Neural cell (in vitro differentiated cells): ENCODE measurements at regions not wholly inside any gene's neighbourhood (a gene's known extent, or its start where the extent isn't known, plus 50 kb on each side); places are given as distances from the start of the nearest gene placed in this dataset.

ENCODE experiments used
- H2AFZ ChIP-seq: fragments of 200-600, 300-800 bp; sonication (generic), shearing (Covaris generic); 2 replicates; pipeline ENCODE4 v1.6.0; 2014; ENCODE audit warnings: low read depth, mild to moderate bottlenecking, antibody characterized with exemption, low read length, moderate library complexity
- H3F3A ChIP-seq: fragments of 200-600 bp; shearing (Covaris generic); 2 replicates; pipeline ENCODE4 v1.6.1; 2016; ENCODE audit warnings: mild to moderate bottlenecking, moderate library complexity, mixed read lengths, antibody characterized with exemption, low read length; ENCODE audit not compliant: insufficient read depth, poor library complexity, severe bottlenecking
- H3K27ac ChIP-seq: fragments of 200-600, 300-800 bp; sonication (generic), shearing (Covaris generic); 2 replicates; pipeline ENCODE4 v1.5.1; 2014; ENCODE audit warnings: mild to moderate bottlenecking, low read length, moderate library complexity
- H3K27me3 ChIP-seq: fragments of 300-800, 200-600 bp; sonication (generic), shearing (Covaris generic); 2 replicates; pipeline ENCODE4 v1.6.0; 2014; ENCODE audit warnings: mild to moderate bottlenecking, low read depth, low read length, moderate library complexity; ENCODE audit not compliant: insufficient read depth
- H3K36me3 ChIP-seq: fragments of 300-800, 200-600 bp; sonication (generic), shearing (Covaris generic); 2 replicates; pipeline ENCODE4 v1.5.1; 2014; ENCODE audit warnings: mild to moderate bottlenecking, antibody characterized with exemption, low read length, moderate library complexity; ENCODE audit not compliant: insufficient read depth
- H3K4me2 ChIP-seq: fragments of 300-800, 200-600 bp; sonication (generic), shearing (Covaris generic); 2 replicates; pipeline ENCODE4 v1.6.0; 2014; ENCODE audit warnings: mild to moderate bottlenecking, low read length
- H3K4me3 ChIP-seq: fragments of 300-800, 200-600 bp; sonication (generic), shearing (Covaris generic); 2 replicates; pipeline ENCODE4 v1.5.1; 2014; ENCODE audit warnings: mild to moderate bottlenecking, low read length, moderate library complexity
- H3K79me2 ChIP-seq: fragments of 200-600 bp; shearing (Covaris generic); replicated peaks from 2 replicates; pipeline ENCODE4 v1.6.0; 2014; ENCODE audit warnings: mild to moderate bottlenecking, low read length, moderate library complexity; ENCODE audit not compliant: insufficient read depth
- H3K9ac ChIP-seq: fragments of 300-800, 200-600 bp; sonication (generic), shearing (Covaris generic); 2 replicates; pipeline ENCODE4 v1.6.1; 2016; ENCODE audit warnings: mild to moderate bottlenecking, low read length, mixed read lengths
- H3K9me2 ChIP-seq: fragments of 200-600 bp; shearing (Covaris generic); 2 replicates; pipeline ENCODE4 v1.6.1; 2016; ENCODE audit warnings: mild to moderate bottlenecking, low read length, mixed read lengths; ENCODE audit not compliant: insufficient read depth
- H3K9me3 ChIP-seq: fragments of 200-600, 300-800 bp; sonication (generic), shearing (Covaris generic); 2 replicates; pipeline ENCODE4 v1.6.1; 2016; ENCODE audit warnings: mild to moderate bottlenecking, mixed run types, low read length, moderate library complexity, mixed read lengths
- H4K20me1 ChIP-seq: fragments of 200-600 bp; shearing (Covaris generic); 2 replicates; pipeline ENCODE4 v1.6.1; 2016; ENCODE audit warnings: mild to moderate bottlenecking, mixed run types; ENCODE audit not compliant: insufficient read depth
- CTCF ChIP-seq: fragments of 450-650 bp; IDR thresholded peaks from 2 replicates; pipeline ENCODE4 v1.5.1; 2014; ENCODE audit warnings: antibody characterized with exemption, mild to moderate bottlenecking, moderate library complexity; ENCODE audit not compliant: poor library complexity, severe bottlenecking
- EP300 ChIP-seq: fragments of 450-650 bp; conservative IDR thresholded peaks from 2 replicates; pipeline ENCODE4 v1.6.1; 2014; ENCODE audit warnings: antibody characterized with exemption, mild to moderate bottlenecking, moderate library complexity; ENCODE audit not compliant: poor library complexity, severe bottlenecking
- EZH2 ChIP-seq: fragments of 200-600, 300-800 bp; shearing (Covaris generic), sonication (generic); IDR thresholded peaks from 2 replicates; pipeline ENCODE4 v1.6.1; 2014; ENCODE audit warnings: antibody characterized with exemption, low read length, borderline replicate concordance, mild to moderate bottlenecking; ENCODE audit not compliant: insufficient read depth, poor library complexity, severe bottlenecking
- MXI1 ChIP-seq: fragments of 450-650 bp; conservative IDR thresholded peaks from 2 replicates; pipeline ENCODE4 v1.6.1; 2014; ENCODE audit warnings: antibody characterized with exemption, mild to moderate bottlenecking; ENCODE audit not compliant: poor library complexity, severe bottlenecking
- POLR2AphosphoS5 ChIP-seq: IDR thresholded peaks from 2 replicates; pipeline ENCODE4 v1.6.1; 2012
- RAD21 ChIP-seq: fragments of 450-650 bp; conservative IDR thresholded peaks from 2 replicates; pipeline ENCODE4 v1.6.1; 2014; ENCODE audit warnings: antibody characterized with exemption, mild to moderate bottlenecking, moderate library complexity
- SMC3 ChIP-seq: fragments of 450-650 bp; conservative IDR thresholded peaks from 2 replicates; pipeline ENCODE4 v1.6.1; 2014; ENCODE audit warnings: antibody characterized with exemption, mild to moderate bottlenecking, moderate library complexity; ENCODE audit not compliant: poor library complexity
- TAF1 ChIP-seq: IDR thresholded peaks from 2 replicates; pipeline ENCODE4 v1.6.1; 2012; ENCODE audit warnings: low read depth
- TF ChIP-seq, protein P1 (sequence below): IDR thresholded peaks from 2 replicates; pipeline ENCODE4 v1.6.1; 2012; ENCODE audit warnings: borderline replicate concordance

- Histone ChIP-seq H3K27ac (no peak overlapping the region), H3K27me3 (no peaks in the 10 kb centered on the region), H3K79me2 (no peaks in the 10 kb centered on the region), H3K4me3 (no peak overlapping the region), H3K9me3 (no peaks in the 10 kb centered on the region), H3F3A (no peaks in the 10 kb centered on the region), H3K4me2 (no peak overlapping the region), H2AFZ (no peak overlapping the region), H3K9ac (no peak overlapping the region), H3K36me3 (no peaks in the 10 kb centered on the region), H3K9me2 (no peaks in the 10 kb centered on the region), H4K20me1 (no peaks in the 10 kb centered on the region)
- TF ChIP-seq MXI1, result no peak
- TF ChIP-seq EZH2, result no peak
These were observed 73.3 kb upstream of the UBE2E2 start for GRCh38 chr3:23129817-23130216.

DNA sequence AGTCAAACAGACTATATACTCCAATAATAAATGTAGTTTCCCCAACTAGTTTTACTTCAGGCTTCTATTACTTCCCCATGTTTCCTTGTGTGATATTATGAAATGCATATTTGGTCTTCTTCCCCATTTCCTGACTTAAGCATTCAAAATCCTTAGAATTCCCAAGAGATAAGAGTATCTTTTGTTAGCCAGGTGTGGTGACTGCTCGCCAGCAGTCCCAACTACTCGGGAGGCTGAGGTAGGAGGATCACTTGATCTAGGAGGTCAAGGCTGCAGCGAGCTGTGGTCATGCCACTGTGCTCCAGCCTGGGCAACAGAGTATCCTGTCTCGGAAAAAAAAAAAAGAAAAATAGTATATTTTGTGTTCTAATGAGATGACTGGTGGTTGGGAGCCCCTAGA, 72.7 kb upstream of the UBE2E2 start:
- no peak overlapping the region for H3K4me2 ChIP-seq
- no peak for TF ChIP-seq POLR2AphosphoS5
- TF ChIP-seq RAD21, result no peak
- TF ChIP-seq MXI1, result no peak
- TF ChIP-seq CTCF, result no peak
- TF ChIP-seq SMC3, result no peak
- TF ChIP-seq, protein P1, sequence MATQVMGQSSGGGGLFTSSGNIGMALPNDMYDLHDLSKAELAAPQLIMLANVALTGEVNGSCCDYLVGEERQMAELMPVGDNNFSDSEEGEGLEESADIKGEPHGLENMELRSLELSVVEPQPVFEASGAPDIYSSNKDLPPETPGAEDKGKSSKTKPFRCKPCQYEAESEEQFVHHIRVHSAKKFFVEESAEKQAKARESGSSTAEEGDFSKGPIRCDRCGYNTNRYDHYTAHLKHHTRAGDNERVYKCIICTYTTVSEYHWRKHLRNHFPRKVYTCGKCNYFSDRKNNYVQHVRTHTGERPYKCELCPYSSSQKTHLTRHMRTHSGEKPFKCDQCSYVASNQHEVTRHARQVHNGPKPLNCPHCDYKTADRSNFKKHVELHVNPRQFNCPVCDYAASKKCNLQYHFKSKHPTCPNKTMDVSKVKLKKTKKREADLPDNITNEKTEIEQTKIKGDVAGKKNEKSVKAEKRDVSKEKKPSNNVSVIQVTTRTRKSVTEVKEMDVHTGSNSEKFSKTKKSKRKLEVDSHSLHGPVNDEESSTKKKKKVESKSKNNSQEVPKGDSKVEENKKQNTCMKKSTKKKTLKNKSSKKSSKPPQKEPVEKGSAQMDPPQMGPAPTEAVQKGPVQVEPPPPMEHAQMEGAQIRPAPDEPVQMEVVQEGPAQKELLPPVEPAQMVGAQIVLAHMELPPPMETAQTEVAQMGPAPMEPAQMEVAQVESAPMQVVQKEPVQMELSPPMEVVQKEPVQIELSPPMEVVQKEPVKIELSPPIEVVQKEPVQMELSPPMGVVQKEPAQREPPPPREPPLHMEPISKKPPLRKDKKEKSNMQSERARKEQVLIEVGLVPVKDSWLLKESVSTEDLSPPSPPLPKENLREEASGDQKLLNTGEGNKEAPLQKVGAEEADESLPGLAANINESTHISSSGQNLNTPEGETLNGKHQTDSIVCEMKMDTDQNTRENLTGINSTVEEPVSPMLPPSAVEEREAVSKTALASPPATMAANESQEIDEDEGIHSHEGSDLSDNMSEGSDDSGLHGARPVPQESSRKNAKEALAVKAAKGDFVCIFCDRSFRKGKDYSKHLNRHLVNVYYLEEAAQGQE, result no peak
- no peak for TF ChIP-seq EP300
- TF ChIP-seq TAF1, result no peak
- no peak for TF ChIP-seq EZH2

More for the DNA sequence above, 72.7 kb upstream of the UBE2E2 start:
- Histone ChIP-seq H4K20me1 (no peaks in the 10 kb centered on the region), H3K79me2 (no peaks in the 10 kb centered on the region), H2AFZ (no peak overlapping the region), H3K9me3 (no peaks in the 10 kb centered on the region), H3K36me3 (no peaks in the 10 kb centered on the region), H3K9ac (no peak overlapping the region), H3K27ac (no peak overlapping the region), H3K4me3 (no peak overlapping the region), H3K9me2 (no peaks in the 10 kb centered on the region), H3F3A (no peaks in the 10 kb centered on the region), H3K27me3 (no peaks in the 10 kb centered on the region)
